GM21786 (cell line): ENCODE measurements at regions not wholly inside any gene's neighbourhood (a gene's known extent, or its start where the extent isn't known, plus 50 kb on each side); places are given as distances from the start of the nearest gene placed in this dataset.
"Not testable (repeated sequence)": the region's sequence is repeated elsewhere in the genome, so short reads cannot be mapped to it uniquely, and the experiment has no call there.

Source experiments
- ATAC-seq: cut with Tn5 transposase; IDR thresholded peaks from one replicate; pipeline ENCODE4 v1.9.1; 2021; ENCODE audit not compliant: unreplicated experiment

DNA sequence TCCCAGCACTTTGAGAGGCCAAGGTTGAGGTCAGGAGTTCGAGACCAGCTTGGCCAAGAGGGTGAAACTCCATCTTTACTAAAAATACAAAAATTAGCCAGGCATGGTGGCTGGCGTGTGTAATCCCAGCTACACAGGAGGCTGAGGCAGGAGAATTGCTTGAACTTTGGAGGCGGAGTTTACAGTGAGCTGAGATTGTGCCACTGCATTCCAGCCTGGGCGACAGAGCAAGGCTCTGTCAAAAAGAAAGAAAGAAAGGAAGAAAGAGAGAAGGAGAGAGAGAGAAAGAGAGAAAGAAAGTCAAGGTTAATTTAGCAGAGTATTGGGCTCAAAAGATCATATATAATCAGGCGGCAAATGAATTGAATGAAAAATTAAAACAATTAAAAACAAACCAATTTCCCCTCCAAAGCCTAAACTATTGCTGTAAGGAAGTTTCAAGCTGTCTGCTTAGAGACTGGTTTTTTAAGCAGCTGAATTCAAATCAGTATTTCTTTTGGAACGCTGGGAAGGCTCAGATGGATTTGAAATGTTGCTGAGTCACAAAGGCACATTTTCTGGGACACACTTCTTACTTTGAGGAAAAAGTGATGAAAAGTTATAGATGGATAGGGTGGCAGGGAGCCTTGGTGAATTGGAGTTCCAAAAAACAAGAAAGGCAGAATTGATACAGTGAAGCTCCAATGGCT is 81.3 kb upstream of the BHLHE40 start:
- ATAC-seq: no peak

DNA sequence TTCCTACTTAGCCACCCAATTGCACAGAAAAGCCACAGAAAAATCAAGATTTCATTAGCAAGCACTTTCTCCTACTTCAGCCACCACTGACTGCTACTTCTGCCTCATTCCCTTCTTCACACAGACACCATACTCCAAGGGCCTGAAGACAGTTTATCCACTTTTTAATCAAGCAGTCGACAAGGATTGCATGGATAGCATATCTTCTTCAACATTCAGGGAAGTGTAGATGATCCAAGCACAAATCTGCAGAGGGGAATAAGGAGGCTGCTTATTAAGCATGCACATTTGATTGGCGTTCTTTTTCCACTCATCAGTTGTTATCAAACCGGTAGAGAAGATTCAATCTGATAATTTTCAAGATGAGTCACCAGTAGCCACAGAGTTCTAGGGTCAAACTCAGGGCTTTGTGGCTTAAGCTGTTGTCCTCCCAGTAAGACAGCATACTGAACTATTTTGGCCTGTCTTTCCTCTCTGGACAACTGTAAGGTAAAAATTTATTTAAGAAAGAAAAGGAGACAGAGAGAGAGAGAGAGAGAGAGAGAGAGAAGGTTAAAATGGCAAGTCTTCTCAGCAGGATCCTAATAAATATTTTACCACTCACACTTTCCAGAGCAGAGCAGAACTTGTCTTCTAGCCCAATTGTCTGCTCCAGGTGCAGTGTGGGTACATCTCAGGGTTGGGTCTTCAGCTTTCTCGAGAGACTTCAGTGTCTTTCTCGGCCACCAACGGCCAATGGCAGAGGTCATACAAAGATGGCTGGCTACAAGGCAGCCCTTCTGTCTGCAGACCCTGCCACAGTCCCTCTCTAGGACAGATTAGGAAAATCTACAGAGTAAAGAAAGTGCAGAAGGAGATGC is 80.6 kb upstream of the BHLHE40 start:
- peak; percentile 97 for ATAC-seq

DNA sequence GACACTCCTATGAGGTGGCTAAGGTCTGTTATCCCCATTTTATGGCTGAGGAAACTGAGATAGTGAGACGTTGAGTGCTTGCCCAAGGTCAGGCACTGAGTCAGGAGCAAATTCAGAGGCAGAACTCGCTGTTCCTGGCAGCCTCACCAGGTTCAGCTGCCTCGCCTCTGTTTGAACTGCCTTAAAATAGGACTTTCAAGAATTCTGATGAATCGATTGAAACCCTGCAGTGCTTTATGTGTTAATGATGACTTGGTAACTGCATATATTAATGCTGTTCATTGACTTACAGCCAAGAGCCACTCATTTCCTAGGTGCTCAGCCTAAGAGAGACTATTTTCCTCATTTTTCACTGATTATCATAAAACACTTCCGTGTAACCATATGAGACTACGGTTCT is 79.5 kb upstream of the BHLHE40 start:
- ATAC-seq: no peak

DNA sequence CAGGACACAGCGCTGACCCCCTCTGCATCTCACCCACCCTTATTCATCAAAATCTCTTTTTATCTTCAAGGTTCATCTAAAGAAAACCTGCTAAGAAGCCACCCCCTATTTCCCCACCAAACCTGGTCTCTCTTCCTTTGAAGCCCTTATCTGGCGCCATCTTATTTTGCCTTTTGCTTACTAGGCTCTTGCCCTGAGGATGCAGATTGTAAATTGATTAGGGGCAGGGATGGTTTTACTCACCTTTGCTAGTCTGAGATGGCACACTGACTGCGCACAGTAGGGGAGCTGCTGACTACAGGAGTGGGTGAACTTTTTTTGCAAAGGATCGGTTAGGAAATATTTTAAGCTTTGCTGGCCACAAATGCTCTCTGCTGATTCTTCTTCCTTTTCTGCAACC is 78.9 kb upstream of the BHLHE40 start:
- ATAC-seq: no peak

DNA sequence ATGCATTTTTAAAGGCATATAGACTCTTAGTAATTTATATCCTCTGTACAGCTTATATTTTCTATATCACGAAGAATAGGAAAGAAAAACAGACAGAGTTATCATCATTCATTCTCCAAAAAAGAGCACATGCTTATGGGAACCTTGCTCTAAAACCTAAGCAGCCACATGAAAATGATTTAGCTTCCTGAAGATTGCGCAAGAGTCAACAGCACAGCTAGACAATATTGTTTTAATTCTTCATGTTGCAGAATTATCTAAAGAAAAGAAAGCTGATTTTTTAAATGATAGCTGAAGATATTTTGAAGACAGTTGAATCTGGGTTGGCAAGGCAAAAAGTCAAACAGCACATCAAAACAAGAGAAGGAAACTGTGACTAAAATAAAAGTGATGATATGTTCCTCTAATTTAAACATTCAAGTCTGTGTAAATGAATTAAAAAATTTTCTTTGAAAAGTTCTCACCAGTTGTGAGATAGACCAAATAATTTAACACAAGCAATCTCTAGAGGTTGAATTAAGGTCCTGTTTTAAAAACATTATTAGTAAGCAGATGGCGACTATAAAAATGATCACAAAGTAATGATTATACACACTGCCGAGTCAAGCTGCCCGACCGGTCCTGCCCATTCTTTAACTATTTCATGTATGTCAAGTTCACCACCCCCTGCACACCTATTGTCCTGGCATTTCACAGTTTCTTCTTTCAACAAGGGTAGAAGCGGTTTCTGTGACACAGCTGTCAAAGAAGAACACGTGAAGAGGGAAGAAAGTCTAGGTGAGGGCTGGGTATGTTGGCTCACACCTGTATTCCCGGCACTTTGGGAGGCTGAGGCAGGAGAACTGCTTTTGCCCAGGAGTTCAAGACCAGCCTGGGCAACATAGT is 74.2 kb upstream of the BHLHE40 start:
- ATAC-seq: no peak

DNA sequence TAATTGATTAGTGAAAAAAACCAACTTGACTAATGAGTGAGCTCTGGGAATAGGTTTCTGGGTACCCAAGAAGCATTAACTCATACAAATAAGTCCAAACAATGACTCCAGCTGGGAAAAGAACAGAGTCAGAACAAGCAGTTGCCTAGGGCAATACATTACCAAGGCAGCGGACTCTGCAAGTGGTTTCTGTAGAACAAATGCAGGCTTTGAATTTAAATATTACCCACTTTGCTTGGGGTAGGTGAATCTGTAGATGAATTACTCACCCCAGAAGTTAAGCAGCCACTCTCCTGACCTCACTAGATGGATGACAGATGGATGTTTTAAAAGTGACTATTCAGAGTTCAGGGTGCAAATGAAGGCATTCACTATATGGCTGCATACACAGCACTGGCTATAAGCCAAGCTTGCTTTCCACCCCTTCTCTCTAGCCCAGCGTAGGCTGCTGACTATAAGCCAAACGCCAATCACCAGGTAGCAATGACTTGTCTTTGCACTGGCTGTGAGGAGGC is 73.1 kb upstream of the BHLHE40 start:
- no peak for ATAC-seq

DNA sequence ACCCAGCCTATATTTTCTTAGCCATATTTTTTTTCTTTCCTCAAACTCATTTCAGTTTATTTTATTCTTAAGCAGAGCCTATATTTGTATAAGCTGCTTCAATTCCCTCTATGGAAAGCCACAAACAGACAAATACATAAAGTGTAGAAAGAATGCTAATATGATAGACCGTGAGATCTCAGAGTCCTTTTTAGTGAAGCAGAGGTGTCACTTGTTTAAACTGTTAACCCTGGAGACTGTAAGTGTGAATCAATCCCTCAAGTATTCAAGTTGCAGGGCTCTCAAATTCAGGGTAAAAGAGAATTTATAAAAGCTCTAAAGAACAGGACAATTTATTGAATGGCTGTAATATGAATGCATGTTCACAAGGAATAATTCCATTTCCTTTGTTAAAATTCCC is 72.2 kb upstream of the BHLHE40 start:
- no peak for ATAC-seq

DNA sequence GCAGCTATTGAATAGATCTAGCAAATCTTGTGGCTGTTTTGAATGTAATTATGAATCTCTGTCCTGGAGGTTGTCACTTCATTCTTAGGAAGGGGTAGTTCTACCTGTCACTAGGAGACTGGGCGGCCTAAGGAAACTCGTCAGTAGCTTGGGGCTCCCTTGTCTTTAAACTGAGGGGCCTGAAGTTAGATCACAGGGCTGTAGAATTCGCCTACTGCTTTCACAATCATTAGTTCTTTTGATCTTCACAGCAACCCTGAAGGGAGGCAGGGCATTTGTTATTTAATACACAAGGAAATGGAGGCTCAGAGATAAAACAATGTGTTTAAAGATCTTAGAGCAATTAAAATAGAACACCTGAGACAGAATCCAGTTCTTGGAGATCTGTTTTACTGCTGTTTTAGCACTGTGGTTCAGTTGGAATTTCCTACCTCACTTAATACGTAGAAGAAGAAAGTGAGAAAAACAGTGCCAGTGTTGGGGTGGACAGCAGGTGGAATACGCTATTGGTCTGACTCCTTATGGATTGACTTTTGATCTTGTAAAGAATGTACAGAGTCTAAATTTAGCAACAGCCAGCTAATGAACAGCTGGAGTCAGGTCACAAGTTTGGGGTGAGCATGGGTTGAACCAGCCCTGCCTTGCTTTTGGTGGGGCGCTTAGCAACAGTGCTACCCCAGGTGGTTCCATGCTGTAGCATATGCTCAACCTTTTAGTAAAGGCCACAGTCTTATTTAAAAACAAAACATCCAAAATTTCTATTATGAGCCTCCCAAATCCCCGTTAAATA is 71.4 kb upstream of the BHLHE40 start:
- ATAC-seq: no peak

DNA sequence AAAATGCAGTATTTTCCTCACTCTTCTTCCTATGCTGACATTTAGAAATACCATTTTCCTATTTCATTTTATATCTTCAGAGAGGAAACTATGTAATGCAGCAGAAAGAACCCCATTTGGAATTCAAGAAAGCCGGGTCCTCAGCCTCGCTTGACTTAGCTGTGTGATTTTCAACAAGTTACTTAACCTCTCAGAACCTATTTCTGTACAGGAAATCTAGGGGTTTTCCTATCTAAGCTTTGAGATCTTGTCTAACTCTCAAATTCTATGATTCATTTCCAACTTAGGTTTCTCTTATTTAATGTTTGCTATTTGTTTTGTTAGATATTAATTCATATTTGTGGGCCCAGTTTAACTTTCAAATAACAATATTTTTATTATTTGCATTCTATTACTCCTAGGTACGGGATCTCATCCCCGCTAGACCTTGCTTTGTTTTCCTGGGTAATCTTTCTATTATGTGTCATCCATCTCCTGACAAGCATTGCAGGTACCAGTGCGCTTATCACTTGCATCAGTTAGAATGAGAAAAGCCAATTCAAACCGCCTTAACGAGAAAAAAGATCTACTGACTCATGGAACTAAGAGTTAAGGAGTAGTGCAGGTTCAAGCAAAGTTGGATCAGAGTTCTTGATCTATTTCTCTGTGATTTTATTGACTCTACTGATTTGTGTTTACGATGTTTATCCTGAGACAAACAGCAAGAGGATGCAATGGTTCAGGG is 70.6 kb upstream of the BHLHE40 start:
- no peak for ATAC-seq

DNA sequence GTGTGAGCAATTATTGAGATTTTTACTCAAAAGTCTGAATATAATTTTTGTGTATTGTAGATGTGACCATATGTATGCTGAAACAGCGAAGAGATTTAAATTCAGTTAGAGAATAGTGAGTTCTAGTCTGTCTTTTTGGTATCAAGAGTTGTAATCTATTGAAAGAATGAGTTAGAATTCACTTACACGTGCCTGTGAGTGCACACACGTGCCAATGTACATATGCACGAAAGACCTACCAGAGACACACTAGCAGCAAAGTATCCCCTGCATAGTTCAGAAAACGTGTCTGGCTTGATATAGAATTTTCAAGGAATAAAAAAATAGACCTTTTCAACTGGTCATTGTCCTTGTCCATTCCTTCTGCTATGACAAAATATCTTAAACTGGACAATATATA is 64.8 kb upstream of the BHLHE40 start:
- no peak for ATAC-seq

DNA sequence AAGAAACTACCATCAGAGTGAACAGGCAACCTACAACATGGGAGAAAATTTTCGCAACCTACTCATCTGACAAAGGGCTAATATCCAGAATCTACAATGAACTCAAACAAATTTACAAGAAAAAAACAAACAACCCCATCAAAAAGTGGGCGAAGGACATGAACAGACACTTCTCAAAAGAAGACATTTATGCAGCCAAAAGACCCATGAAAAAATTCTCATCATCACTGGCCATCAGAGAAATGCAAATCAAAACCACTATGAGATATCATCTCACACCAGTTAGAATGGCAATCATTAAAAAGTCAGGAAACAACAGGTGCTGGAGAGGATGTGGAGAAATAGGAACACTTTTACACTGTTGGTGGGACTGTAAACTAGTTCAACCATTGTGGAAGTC is 57.6 kb upstream of the BHLHE40 start:
- ATAC-seq: not testable (repeated sequence)

DNA sequence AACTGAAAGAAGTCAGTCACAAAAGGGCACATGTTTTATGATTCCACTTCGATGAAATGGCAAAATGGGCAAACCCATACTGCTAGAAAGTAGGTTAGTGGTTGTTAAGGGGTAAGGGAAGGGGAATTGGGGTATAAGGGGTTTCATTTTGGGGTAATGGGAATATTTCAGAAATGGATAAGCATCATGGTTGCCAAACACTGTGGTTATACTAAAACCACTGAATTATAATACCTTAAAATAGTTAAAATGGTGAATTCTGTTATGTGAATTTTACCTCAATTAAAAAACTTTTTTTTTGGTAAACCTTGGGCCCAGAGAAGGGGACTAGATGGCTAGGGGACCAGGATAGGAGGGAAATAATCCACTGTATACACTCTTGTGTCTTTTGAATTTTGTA is 52.3 kb upstream of the BHLHE40 start:
- ATAC-seq: no peak

DNA sequence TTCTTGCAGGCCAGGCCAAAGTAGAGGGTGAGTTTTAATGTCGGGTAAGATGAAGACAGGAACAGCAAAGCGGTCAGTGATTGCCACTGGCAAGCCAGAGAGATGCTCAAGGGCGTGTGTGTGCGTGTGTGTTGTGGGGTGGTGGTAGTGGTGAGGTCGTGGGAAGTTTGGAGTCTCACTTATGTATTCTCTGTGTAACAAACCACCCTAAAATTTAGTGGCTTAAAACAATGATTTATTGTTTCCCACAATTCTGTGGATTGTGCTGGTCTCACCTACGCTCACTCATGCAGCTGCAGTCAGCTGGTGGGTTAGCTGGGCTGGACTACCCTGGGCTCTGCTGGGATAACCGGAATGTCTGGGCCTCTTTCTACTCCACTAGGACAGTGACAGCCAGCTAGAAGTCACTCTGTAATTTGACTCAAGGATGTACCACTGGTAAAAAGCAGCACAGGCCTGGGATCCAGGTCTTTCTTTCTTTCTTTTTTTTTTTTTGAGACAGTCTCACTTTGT is 50.9 kb upstream of the BHLHE40 start:
- no peak for ATAC-seq
